ENCODE measurements at regions not wholly inside any gene's neighbourhood (a gene's known extent, or its start where the extent isn't known, plus 50 kb on each side); places are given as distances from the start of the nearest gene placed in this dataset.

DNA sequence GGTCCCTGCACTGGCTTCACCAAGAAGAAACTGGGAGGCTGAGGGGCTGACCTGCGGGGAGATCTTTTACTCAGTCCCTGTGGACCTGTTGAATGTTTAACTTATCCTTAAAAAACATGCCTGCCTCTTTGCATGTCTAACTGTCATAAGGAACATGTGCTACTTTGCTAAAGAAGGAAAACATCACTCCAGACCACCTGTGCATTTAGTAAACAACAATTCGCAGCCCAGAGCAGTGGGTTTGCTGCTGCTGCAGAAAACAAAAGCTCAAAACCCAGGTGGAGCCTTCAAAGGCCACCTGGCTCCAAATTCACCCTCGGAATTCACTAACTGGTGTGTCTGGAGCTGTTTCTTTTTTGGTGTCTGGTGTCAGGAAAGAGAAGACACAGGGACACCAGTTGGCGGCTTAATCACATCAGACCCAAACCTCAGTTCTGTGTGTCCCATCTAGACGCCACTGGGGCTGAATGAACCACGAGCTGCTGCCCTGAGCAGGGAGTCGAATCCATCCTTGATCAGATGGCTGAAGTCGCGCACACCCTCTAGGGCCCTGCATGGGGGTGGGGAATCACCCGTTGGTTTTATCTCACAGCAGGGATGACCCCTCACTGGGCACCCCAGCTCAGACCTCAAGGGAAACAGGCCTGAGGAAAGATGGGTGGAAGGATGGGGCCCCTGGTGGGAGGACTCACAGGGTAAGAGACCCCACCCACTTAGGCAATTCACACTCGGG lies 344.3 kb downstream of the PREX1 start:
- H2AFZ ChIP-seq (ENCODE audit: low read length): no peak overlapping the region
- intact Hi-C loops (cut with micrococcal nuclease; ENCODE audit: unreplicated experiment): no loop called here
- TF ChIP-seq, protein P1, sequence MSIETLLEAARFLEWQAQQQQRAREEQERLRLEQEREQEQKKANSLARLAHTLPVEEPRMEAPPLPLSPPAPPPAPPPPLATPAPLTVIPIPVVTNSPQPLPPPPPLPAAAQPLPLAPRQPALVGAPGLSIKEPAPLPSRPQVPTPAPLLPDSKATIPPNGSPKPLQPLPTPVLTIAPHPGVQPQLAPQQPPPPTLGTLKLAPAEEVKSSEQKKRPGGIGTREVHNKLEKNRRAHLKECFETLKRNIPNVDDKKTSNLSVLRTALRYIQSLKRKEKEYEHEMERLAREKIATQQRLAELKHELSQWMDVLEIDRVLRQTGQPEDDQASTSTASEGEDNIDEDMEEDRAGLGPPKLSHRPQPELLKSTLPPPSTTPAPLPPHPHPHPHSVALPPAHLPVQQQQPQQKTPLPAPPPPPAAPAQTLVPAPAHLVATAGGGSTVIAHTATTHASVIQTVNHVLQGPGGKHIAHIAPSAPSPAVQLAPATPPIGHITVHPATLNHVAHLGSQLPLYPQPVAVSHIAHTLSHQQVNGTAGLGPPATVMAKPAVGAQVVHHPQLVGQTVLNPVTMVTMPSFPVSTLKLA (IDR thresholded peaks at IDR 0.05): peak; percentile 63
- TF ChIP-seq SMARCE1 (IDR thresholded peaks at IDR 0.05; ENCODE audit: borderline replicate concordance): no peak
- ChIA-PET POLR2A (no interaction called here), CTCF (ENCODE audit: low intra/inter-chr PET ratio, low total read pairs) (no interaction called here)
- H3K79me2 ChIP-seq (ENCODE audit: insufficient read depth, low read length): no peaks in the 10 kb centered on the region
- no peaks in the 10 kb centered on the region for H4K20me1 ChIP-seq (ENCODE audit: insufficient read depth, low read length)
- DNase-seq (ENCODE audit: low spot score) (no peak), FAIRE-seq (no peak), ATAC-seq (no peak)
- no peak overlapping the region for H3K4me3 ChIP-seq (replicated peaks in 1 of 3; ENCODE audit: insufficient read depth in 1 of 3, low read depth in 2 of 3, low read length in 3 of 3)
- 41% methylated on average over 11 of the region's 11 CpGs for WGBS (ENCODE audit: low lambda C conversion rate)
- peaks cover 6 to 50% of the 10 kb centered on the region in 2 experiments for H3K27me3 ChIP-seq (ENCODE audit: control insufficient read depth in 1 of 2, insufficient read depth in 2 of 2, low read length in 2 of 2)
- no peak overlapping the region for H3K27ac ChIP-seq (ENCODE audit: extremely low read length, insufficient read depth, low read length)
- no peaks in the 10 kb centered on the region for H3K36me3 ChIP-seq (replicated peaks in 1 of 2; ENCODE audit: control insufficient read depth in 1 of 2, insufficient read depth in 2 of 2, low read length in 2 of 2)
- H3K4me2 ChIP-seq (ENCODE audit: low read depth, low read length): no peak overlapping the region
- H3K9ac ChIP-seq (ENCODE audit: insufficient read depth, low read depth, low read length): no peak overlapping the region
- H3K9me3 ChIP-seq (ENCODE audit: low read length): no peaks in the 10 kb centered on the region
- in situ Hi-C loops (cut with HindIII; ENCODE audit: extremely low pct_ligation_motif_present, low pct_unique_long_range_greater_than_20kb): no loop called here
- peaks cover 39% of the 10 kb centered on the region for H3K4me1 ChIP-seq (ENCODE audit: insufficient read depth, low read length)
- BruUV-seq (replicated peaks): no TSS peak

GRCh38 chr20:48482790-48483189 lies 345.0 kb downstream of the PREX1 start:
- H3K79me2 ChIP-seq (ENCODE audit: insufficient read depth, low read length): no peaks in the 10 kb centered on the region
- TF ChIP-seq CC2D1A (CRISPR knock-in tag; IDR thresholded peaks at IDR 0.05): no peak
- TF ChIP-seq, protein P2, sequence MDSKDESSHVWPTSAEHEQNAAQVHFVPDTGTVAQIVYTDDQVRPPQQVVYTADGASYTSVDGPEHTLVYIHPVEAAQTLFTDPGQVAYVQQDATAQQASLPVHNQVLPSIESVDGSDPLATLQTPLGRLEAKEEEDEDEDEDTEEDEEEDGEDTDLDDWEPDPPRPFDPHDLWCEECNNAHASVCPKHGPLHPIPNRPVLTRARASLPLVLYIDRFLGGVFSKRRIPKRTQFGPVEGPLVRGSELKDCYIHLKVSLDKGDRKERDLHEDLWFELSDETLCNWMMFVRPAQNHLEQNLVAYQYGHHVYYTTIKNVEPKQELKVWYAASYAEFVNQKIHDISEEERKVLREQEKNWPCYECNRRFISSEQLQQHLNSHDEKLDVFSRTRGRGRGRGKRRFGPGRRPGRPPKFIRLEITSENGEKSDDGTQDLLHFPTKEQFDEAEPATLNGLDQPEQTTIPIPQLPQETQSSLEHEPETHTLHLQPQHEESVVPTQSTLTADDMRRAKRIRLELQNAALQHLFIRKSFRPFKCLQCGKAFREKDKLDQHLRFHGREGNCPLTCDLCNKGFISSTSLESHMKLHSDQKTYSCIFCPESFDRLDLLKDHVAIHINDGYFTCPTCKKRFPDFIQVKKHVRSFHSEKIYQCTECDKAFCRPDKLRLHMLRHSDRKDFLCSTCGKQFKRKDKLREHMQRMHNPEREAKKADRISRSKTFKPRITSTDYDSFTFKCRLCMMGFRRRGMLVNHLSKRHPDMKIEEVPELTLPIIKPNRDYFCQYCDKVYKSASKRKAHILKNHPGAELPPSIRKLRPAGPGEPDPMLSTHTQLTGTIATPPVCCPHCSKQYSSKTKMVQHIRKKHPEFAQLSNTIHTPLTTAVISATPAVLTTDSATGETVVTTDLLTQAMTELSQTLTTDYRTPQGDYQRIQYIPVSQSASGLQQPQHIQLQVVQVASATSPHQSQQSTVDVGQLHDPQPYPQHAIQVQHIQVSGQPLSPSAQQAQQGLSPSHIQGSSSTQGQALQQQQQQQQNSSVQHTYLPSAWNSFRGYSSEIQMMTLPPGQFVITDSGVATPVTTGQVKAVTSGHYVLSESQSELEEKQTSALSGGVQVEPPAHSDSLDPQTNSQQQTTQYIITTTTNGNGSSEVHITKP (CRISPR knock-in tag; IDR thresholded peaks at IDR 0.05; ENCODE audit: low read depth): no peak
- no peak for TF ChIP-seq GZF1 (CRISPR knock-in tag; IDR thresholded peaks at IDR 0.05)
- TF ChIP-seq, protein P3, sequence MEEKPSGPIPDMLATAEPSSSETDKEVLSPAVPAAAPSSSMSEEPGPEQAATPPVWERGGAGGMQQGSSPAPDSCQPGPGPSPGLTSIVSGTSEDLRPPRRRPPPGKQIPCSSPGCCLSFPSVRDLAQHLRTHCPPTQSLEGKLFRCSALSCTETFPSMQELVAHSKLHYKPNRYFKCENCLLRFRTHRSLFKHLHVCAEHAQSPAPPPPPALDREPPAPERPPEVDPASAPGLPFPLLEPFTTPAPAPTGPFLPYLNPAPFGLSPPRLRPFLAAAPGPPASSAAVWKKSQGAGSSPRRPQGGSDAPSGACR (CRISPR knock-in tag; IDR thresholded peaks at IDR 0.05): no peak
- no peak for TF ChIP-seq ZFX (CRISPR knock-in tag; IDR thresholded peaks at IDR 0.05; ENCODE audit: low read depth)
- H3K4me1 ChIP-seq (ENCODE audit: insufficient read depth, low read length): peaks cover 34% of the 10 kb centered on the region
- intact Hi-C loops (cut with micrococcal nuclease; ENCODE audit: unreplicated experiment) (no loop called here), in situ Hi-C loops (cut with HindIII; ENCODE audit: extremely low pct_ligation_motif_present, low pct_unique_long_range_greater_than_20kb) (no loop called here)
- no peak for ATAC-seq
- CTCF ChIA-PET (ENCODE audit: low intra/inter-chr PET ratio, low total read pairs): no interaction called here
- no peaks in the 10 kb centered on the region for H4K20me1 ChIP-seq (ENCODE audit: insufficient read depth, low read length)
- H3K27me3 ChIP-seq (ENCODE audit: control insufficient read depth in 1 of 2, insufficient read depth in 2 of 2, low read length in 2 of 2): peaks cover 6 to 54% of the 10 kb centered on the region in 2 experiments
- no TSS peak for BruUV-seq (replicated peaks)
- DNase-seq (ENCODE audit: low spot score): no peak
- no peak overlapping the region for H2AFZ ChIP-seq (ENCODE audit: low read length)
- no peak overlapping the region for H3K4me2 ChIP-seq (ENCODE audit: low read depth, low read length)
- no peak for FAIRE-seq
- no peak overlapping the region for H3K27ac ChIP-seq (ENCODE audit: extremely low read length, insufficient read depth, low read length)
- H3K9me3 ChIP-seq (ENCODE audit: low read length): no peaks in the 10 kb centered on the region
- H3K36me3 ChIP-seq (replicated peaks in 1 of 2; ENCODE audit: control insufficient read depth in 1 of 2, insufficient read depth in 2 of 2, low read length in 2 of 2): no peaks in the 10 kb centered on the region
- POLR2A ChIA-PET: no interaction called here
- H3K9ac ChIP-seq (ENCODE audit: insufficient read depth, low read depth, low read length): no peak overlapping the region
- 38% methylated on average over 9 of the region's 9 CpGs for WGBS (ENCODE audit: low lambda C conversion rate)
- H3K4me3 ChIP-seq (replicated peaks in 1 of 3; ENCODE audit: insufficient read depth in 1 of 3, low read depth in 2 of 3, low read length in 3 of 3): no peak overlapping the region
